ENCODE measurements at regions not wholly inside any gene's neighbourhood (a gene's known extent, or its start where the extent isn't known, plus 50 kb on each side); places are given as distances from the start of the nearest gene placed in this dataset.

DNA sequence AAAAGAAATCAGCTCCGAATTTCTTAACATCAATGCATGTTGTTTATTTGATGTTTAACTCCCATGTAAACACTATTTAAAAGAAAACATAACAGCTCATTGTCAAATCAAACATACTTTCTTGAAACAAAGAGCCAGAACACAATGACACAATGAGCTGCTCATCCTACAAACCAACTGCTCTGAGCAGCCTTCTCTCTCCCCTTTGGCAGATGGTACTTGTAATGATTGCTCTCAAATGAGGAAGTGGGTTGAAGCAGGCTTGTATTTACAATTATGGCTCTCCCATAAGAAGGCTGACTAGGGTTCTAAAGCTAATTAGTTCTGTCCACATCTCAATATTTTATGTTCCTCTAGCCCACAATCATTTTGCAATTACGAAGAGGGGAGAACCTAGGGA lies 637.8 kb upstream of the ADGRL3 start:
- TF ChIP-seq, protein P1, sequence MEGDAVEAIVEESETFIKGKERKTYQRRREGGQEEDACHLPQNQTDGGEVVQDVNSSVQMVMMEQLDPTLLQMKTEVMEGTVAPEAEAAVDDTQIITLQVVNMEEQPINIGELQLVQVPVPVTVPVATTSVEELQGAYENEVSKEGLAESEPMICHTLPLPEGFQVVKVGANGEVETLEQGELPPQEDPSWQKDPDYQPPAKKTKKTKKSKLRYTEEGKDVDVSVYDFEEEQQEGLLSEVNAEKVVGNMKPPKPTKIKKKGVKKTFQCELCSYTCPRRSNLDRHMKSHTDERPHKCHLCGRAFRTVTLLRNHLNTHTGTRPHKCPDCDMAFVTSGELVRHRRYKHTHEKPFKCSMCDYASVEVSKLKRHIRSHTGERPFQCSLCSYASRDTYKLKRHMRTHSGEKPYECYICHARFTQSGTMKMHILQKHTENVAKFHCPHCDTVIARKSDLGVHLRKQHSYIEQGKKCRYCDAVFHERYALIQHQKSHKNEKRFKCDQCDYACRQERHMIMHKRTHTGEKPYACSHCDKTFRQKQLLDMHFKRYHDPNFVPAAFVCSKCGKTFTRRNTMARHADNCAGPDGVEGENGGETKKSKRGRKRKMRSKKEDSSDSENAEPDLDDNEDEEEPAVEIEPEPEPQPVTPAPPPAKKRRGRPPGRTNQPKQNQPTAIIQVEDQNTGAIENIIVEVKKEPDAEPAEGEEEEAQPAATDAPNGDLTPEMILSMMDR (conservative IDR thresholded peaks at IDR 0.05; ENCODE audit: low read depth, low read length) = no peak
- TF ChIP-seq EZH2 (IDR thresholded peaks at IDR 0.05; ENCODE audit: borderline replicate concordance, low read depth, low read length, poor library complexity, severe bottlenecking) = no peak
